HCT116 (cell line): ENCODE measurements at regions not wholly inside any gene's neighbourhood (a gene's known extent, or its start where the extent isn't known, plus 50 kb on each side); places are given as distances from the start of the nearest gene placed in this dataset.

ENCODE experiments used
- ATAC-seq: fragments of 200-7000 bp; cut with Tn5 transposase; 2 replicates; pipeline ENCODE4 v1.9.1; 2020; ENCODE audit warnings: mild to moderate bottlenecking, moderate library complexity
- BruUV-seq: library from RNA; stranded (reverse); fragments of 400-500 nt; replicated peaks from 2 replicates; lab custom pipeline; 2021; lab: Mats Ljungman, UMichigan
- CTCF ChIA-PET: fragments of 300-600 bp; sonication (Branson Sonifier 250); formaldehyde crosslinking; loops from one replicate; lab custom pipeline; 2021; ENCODE audit warnings: antibody characterized with exemption; lab: Charles Lee
- POLR2A ChIA-PET: fragments of 300-600, 350-600 bp; sonication (Branson Sonifier 250); formaldehyde crosslinking; loops from one replicate; lab custom pipeline; 2021; ENCODE audit warnings: antibody characterized with exemption; lab: Charles Lee
- RAD21 ChIA-PET, 2 experiments: fragments of 300-600 bp; sonication (Branson Sonifier 250); formaldehyde crosslinking; loops; one replicate each; lab custom pipeline; 2023; ENCODE audit warnings: low total read pairs in 2 of 2; ENCODE audit not compliant: uncharacterized antibody in 2 of 2, unreplicated experiment in 2 of 2, low non-redundant PET in 1 of 2; lab: Charles Lee
- DNase-seq: peaks from one replicate; pipeline ENCODE4 v3.0.0-alpha.2; 2010; ENCODE audit warnings: low read depth, low spot score
- H2AFZ ChIP-seq: fragments of 200-600 bp; shearing (Covaris generic), sonication (generic); 2 replicates; pipeline ENCODE4 v1.6.1; 2017; ENCODE audit warnings: low read depth, mixed run types, mixed read lengths, antibody characterized with exemption, low read length; ENCODE audit not compliant: poor library complexity, severe bottlenecking
- H3K27ac ChIP-seq: 2 replicates; pipeline ENCODE4 v1.5.1; 2012; ENCODE audit warnings: low read depth, low read length
- H3K27me3 ChIP-seq: fragments of 200-600 bp; sonication (generic); 2 replicates; pipeline ENCODE4 v1.6.1; 2016; ENCODE audit warnings: mixed run types, low read length, mixed read lengths; ENCODE audit not compliant: insufficient read depth
- H3K36me3 ChIP-seq, 2 experiments: fragments of 200-500 bp in 1 of 2; fragments of 200-600 bp in 1 of 2; sonication (Bioruptor generic) in 1 of 2; sonication (generic) in 1 of 2; 2 replicates each; pipeline versions ENCODE4 v1.5.1 to v1.6.1; 2014 to 2016; ENCODE audit warnings: low read length in 2 of 2, inconsistent platforms in 1 of 2, mixed read lengths in 1 of 2, mixed run types in 1 of 2; ENCODE audit not compliant: insufficient read depth in 2 of 2, control insufficient read depth in 1 of 2
- H3K4me1 ChIP-seq, 2 experiments: fragments of 200-600 bp in 1 of 2; sonication (generic) in 1 of 2; 2 replicates each; pipeline versions ENCODE4 v1.5.1 to v1.6.1; 2012 to 2017; ENCODE audit warnings: low read length in 2 of 2, inconsistent platforms in 1 of 2, mild to moderate bottlenecking in 1 of 2, mixed read lengths in 1 of 2, mixed run types in 1 of 2, moderate library complexity in 1 of 2; ENCODE audit not compliant: insufficient read depth in 2 of 2, control insufficient read depth in 1 of 2
- H3K4me2 ChIP-seq: fragments of 200-600 bp; sonication (generic); 2 replicates; pipeline ENCODE4 v1.6.1; 2017; ENCODE audit warnings: mixed run types, low read length, mixed read lengths
- H3K4me3 ChIP-seq, 2 experiments: fragments of 200-600 bp in 1 of 2; sonication (generic) in 1 of 2; replicated peaks in 1 of 2; 2 replicates each; pipeline ENCODE4 v1.5.1; 2011 to 2016; ENCODE audit warnings: low read length in 2 of 2, control low read depth in 1 of 2, low read depth in 1 of 2, mild to moderate bottlenecking in 1 of 2, mixed read lengths in 1 of 2, mixed run types in 1 of 2
- H3K79me2 ChIP-seq: fragments of 200-600 bp; sonication (generic); 2 replicates; pipeline ENCODE4 v1.6.1; 2017; ENCODE audit warnings: mild to moderate bottlenecking, mixed run types, low read length, moderate library complexity, mixed read lengths; ENCODE audit not compliant: insufficient read depth
- H3K9ac ChIP-seq: fragments of 200-600 bp; sonication (generic); 2 replicates; pipeline ENCODE4 v1.6.1; 2016; ENCODE audit warnings: low read length, mixed read lengths
- H3K9me2 ChIP-seq: fragments of 200-600 bp; sonication (generic), shearing (Covaris generic); 2 replicates; pipeline ENCODE4 v1.6.1; 2017; ENCODE audit warnings: mixed run types, mild to moderate bottlenecking, moderate library complexity; ENCODE audit not compliant: insufficient read depth
- H3K9me3 ChIP-seq, 2 experiments: fragments of 200-500 bp in 1 of 2; fragments of 200-600 bp in 1 of 2; sonication (Bioruptor generic) in 1 of 2; sonication (generic) in 1 of 2; 2 replicates each; pipeline ENCODE4 v1.6.1; 2014 to 2017; ENCODE audit warnings: low read length in 2 of 2, mixed read lengths in 2 of 2, inconsistent platforms in 1 of 2, low read depth in 1 of 2, mild to moderate bottlenecking in 1 of 2, mixed run types in 1 of 2, moderate library complexity in 1 of 2; ENCODE audit not compliant: control insufficient read depth in 1 of 2, insufficient read depth in 1 of 2
- H4K20me1 ChIP-seq: fragments of 200-600 bp; sonication (generic), shearing (Covaris generic); 2 replicates; pipeline ENCODE4 v1.6.1; 2017; ENCODE audit warnings: mixed run types, mild to moderate bottlenecking, moderate library complexity; ENCODE audit not compliant: insufficient read depth
- ATF3 ChIP-seq: IDR thresholded peaks from 2 replicates; pipeline ENCODE4 v1.6.1; 2012
- CBX3 ChIP-seq: IDR thresholded peaks from 2 replicates; pipeline ENCODE4 v1.6.1; 2012; ENCODE audit warnings: low read depth
- CEBPB ChIP-seq: IDR thresholded peaks from 2 replicates; pipeline ENCODE4 v1.6.1; 2012; ENCODE audit warnings: low read depth
- CTCF ChIP-seq, 3 experiments: fragments of 200-600 bp in 1 of 3; sonication (generic) in 1 of 3; IDR thresholded peaks in 2 of 3; conservative IDR thresholded peaks in 1 of 3; 2 replicates each; pipeline ENCODE4 v1.5.1; 2012 to 2017; ENCODE audit warnings: low read depth in 2 of 3, low read length in 2 of 3, antibody characterized with exemption in 1 of 3, borderline replicate concordance in 1 of 3, control low read depth in 1 of 3, mild to moderate bottlenecking in 1 of 3, mixed read lengths in 1 of 3, mixed run types in 1 of 3, moderate library complexity in 1 of 3; ENCODE audit not compliant: insufficient read depth in 1 of 3
- EGR1 ChIP-seq: IDR thresholded peaks from 2 replicates; pipeline ENCODE4 v1.6.1; 2012; ENCODE audit warnings: low read depth
- ELF1 ChIP-seq: IDR thresholded peaks from 2 replicates; pipeline ENCODE4 v1.6.1; 2012; ENCODE audit warnings: low read depth, borderline replicate concordance
- EZH2 ChIP-seq: fragments of 200-600 bp; sonication (generic); IDR thresholded peaks from 2 replicates; pipeline ENCODE4 v1.6.1; 2017; ENCODE audit warnings: antibody characterized with exemption, mixed run types
- EZH2phosphoT487 ChIP-seq: fragments of 200-600 bp; IDR thresholded peaks from 2 replicates; pipeline ENCODE4 v1.6.1; 2018; ENCODE audit warnings: antibody characterized with exemption, borderline replicate concordance
- JUND ChIP-seq: IDR thresholded peaks from 2 replicates; pipeline ENCODE4 v1.6.1; 2012
- MAX ChIP-seq: IDR thresholded peaks from 2 replicates; pipeline ENCODE4 v1.6.1; 2012
- POLR2A ChIP-seq: IDR thresholded peaks from 2 replicates; pipeline ENCODE4 v1.7.0; 2011; ENCODE audit warnings: borderline replicate concordance; ENCODE audit not compliant: insufficient read depth, insufficient read length; ENCODE audit errors: extremely low read depth
- POLR2AphosphoS5 ChIP-seq: IDR thresholded peaks from 2 replicates; pipeline ENCODE4 v1.6.1; 2011; ENCODE audit warnings: mild to moderate bottlenecking, low read depth, low read length, moderate library complexity
- RAD21 ChIP-seq: IDR thresholded peaks from 2 replicates; pipeline ENCODE4 v1.6.1; 2012; ENCODE audit warnings: low read depth, mild to moderate bottlenecking
- REST ChIP-seq: IDR thresholded peaks from 2 replicates; pipeline ENCODE4 v1.6.1; 2012; ENCODE audit warnings: low read depth
- SIN3A ChIP-seq: IDR thresholded peaks from 2 replicates; pipeline ENCODE4 v1.6.1; 2012; ENCODE audit warnings: low read depth
- SRF ChIP-seq: IDR thresholded peaks from 2 replicates; pipeline ENCODE4 v1.6.1; 2012; ENCODE audit warnings: low read depth
- YY1 ChIP-seq: IDR thresholded peaks from 2 replicates; pipeline ENCODE4 v1.6.1; 2011; ENCODE audit warnings: low read length, low read depth, moderate library complexity, mild to moderate bottlenecking; ENCODE audit not compliant: insufficient replicate concordance; ENCODE audit errors: extremely low read depth
- ZBTB33 ChIP-seq: IDR thresholded peaks from 2 replicates; pipeline ENCODE4 v1.6.1; 2011; ENCODE audit warnings: mild to moderate bottlenecking, low read length, moderate library complexity; ENCODE audit not compliant: insufficient replicate concordance; ENCODE audit errors: extremely low read depth
- ZFX ChIP-seq: fragments of 450-650 bp; IDR thresholded peaks from 2 replicates; pipeline ENCODE4 v1.6.1; 2017
- ZNF274 ChIP-seq: fragments of 200-500 bp; sonication (Bioruptor generic); IDR thresholded peaks from 2 replicates; pipeline ENCODE4 v1.6.1; 2014; ENCODE audit warnings: mild to moderate bottlenecking, low read depth, low read length, inconsistent platforms
- intact Hi-C: fragments of 100-400 bp; cut with micrococcal nuclease; formaldehyde crosslinking; loops from 2 replicates; pipeline ENCODE4 v1.10.0; 2022

GRCh38 chr13:59157181-59157580, 1006.5 kb downstream of the DIAPH3 start:
- ChIA-PET POLR2A (no interaction called here), RAD21 (no interaction called here)
- no peak for ATAC-seq

More at GRCh38 chr13:59157181-59157580, 1006.5 kb downstream of the DIAPH3 start:
- H3K27ac ChIP-seq: no peak overlapping the region
- H2AFZ ChIP-seq: no peak overlapping the region
- BruUV-seq: no TSS peak
- CTCF ChIA-PET: no interaction called here
- H3K9me2 ChIP-seq: no peaks in the 10 kb centered on the region
- no peaks in the 10 kb centered on the region for H3K27me3 ChIP-seq
- H3K9me3 ChIP-seq: peaks cover 18 to 23% of the 10 kb centered on the region in 2 experiments; a peak in 2 of 4 replicates
- intact Hi-C loops: no loop called here
- H3K4me2 ChIP-seq: no peak overlapping the region
- H3K4me1 ChIP-seq: no peaks in the 10 kb centered on the region
- no peaks in the 10 kb centered on the region for H3K36me3 ChIP-seq
- H3K79me2 ChIP-seq: no peaks in the 10 kb centered on the region
- no peak overlapping the region for H3K9ac ChIP-seq
- no peak overlapping the region for H3K4me3 ChIP-seq
- H4K20me1 ChIP-seq: no peaks in the 10 kb centered on the region
- DNase-seq: no peak
- no peak for TF ChIP-seq YY1
- TF ChIP-seq EZH2phosphoT487: no peak
- TF ChIP-seq RAD21: no peak
- TF ChIP-seq EGR1: no peak
- TF ChIP-seq SIN3A: no peak
- no peak for TF ChIP-seq ZNF274
- TF ChIP-seq CTCF (IDR thresholded peaks at IDR 0.05 in 2 of 3, conservative IDR thresholded peaks at IDR 0.05 in 1 of 3; ENCODE audit: borderline replicate concordance in 1 of 3, insufficient read depth in 1 of 3, low read depth in 2 of 3, low read length in 2 of 3): no peak
- TF ChIP-seq EZH2: no peak
- TF ChIP-seq SRF: no peak
- no peak for TF ChIP-seq CBX3
- no peak for TF ChIP-seq POLR2A
- no peak for TF ChIP-seq REST
- TF ChIP-seq ELF1: no peak
- TF ChIP-seq CEBPB: no peak
- no peak for TF ChIP-seq MAX
- no peak for TF ChIP-seq JUND
- TF ChIP-seq POLR2AphosphoS5: no peak
- TF ChIP-seq ATF3: no peak
- TF ChIP-seq ZBTB33: no peak
- TF ChIP-seq ZFX: no peak
